Activated CD4-positive, alpha-beta T cell treated with anti-CD3 and anti-CD28 coated beads, Interleukin-2, amount 10 ng/mL, durations not matched to agents 7 days and 5 days (primary cell): ENCODE measurements at regions not wholly inside any gene's neighbourhood (a gene's known extent, or its start where the extent isn't known, plus 50 kb on each side); places are given as distances from the start of the nearest gene placed in this dataset.

Source experiments
- CTCF ChIA-PET: fragments of 350-600 bp; sonication (Branson Sonifier 250); formaldehyde crosslinking; loops from one replicate; lab custom pipeline; 2021; ENCODE audit warnings: antibody characterized with exemption; lab: Charles Lee
- POLR2A ChIA-PET: fragments of 350-600 bp; sonication (Branson Sonifier 250); formaldehyde crosslinking; loops from one replicate; lab custom pipeline; 2021; ENCODE audit warnings: antibody characterized with exemption; lab: Charles Lee
- DNase-seq: peaks from one replicate; pipeline ENCODE4 v3.0.0-alpha.2; 2020
- H3K27ac Mint-ChIP-seq: one replicate; pipeline ENCODE4 v1.8.0; 2021; ENCODE audit warnings: mild to moderate bottlenecking, moderate library complexity, mixed read lengths
- H3K27me3 Mint-ChIP-seq: one replicate; pipeline ENCODE4 v1.8.0; 2021; ENCODE audit warnings: mixed read lengths
- H3K36me3 Mint-ChIP-seq: one replicate; pipeline ENCODE4 v1.8.0; 2021; ENCODE audit warnings: low read depth, mixed read lengths
- H3K4me1 Mint-ChIP-seq: one replicate; pipeline ENCODE4 v1.8.0; 2021; ENCODE audit warnings: mixed read lengths
- H3K4me3 Mint-ChIP-seq: one replicate; pipeline ENCODE4 v1.8.0; 2021; ENCODE audit warnings: mild to moderate bottlenecking, moderate library complexity, mixed read lengths
- H3K9me3 Mint-ChIP-seq: one replicate; pipeline ENCODE4 v1.8.0; 2021; ENCODE audit warnings: mixed read lengths

- DNase-seq, result no peak
- Mint-ChIP-seq H3K36me3 (peaks cover 2% of the 10 kb centered on the region), H3K27ac (peak overlapping the region; percentile 61), H3K27me3 (peaks cover 4% of the 10 kb centered on the region), H3K4me3 (no peak overlapping the region), H3K4me1 (peaks cover 64% of the 10 kb centered on the region), H3K9me3 (peaks cover 10% of the 10 kb centered on the region)
- ChIA-PET POLR2A (interaction anchor here (0.7 kb wide), 1 partner anchor 13 kb away, joined by 4 read pairs; no protein-coding TSS in a partner anchor), CTCF (interaction anchor here (0.8 to 17.9 kb wide), 11 partner anchors 7 to 1042 kb away, joined by 3 to 219 read pairs (median 3); no protein-coding TSS in a partner anchor)
These were observed 258.9 kb downstream of the UACA start for GRCh38 chr15:70504299-70504951.

GRCh38 chr15:70503798-70504298 is 259.5 kb downstream of the UACA start:
- Mint-ChIP-seq H3K27me3 (peaks cover 4% of the 10 kb centered on the region), H3K4me1 (peaks cover 58% of the 10 kb centered on the region), H3K9me3 (peaks cover 7% of the 10 kb centered on the region), H3K36me3 (no peaks in the 10 kb centered on the region), H3K4me3 (no peak overlapping the region), H3K27ac (peak overlapping the region; percentile 61)
- DNase-seq, result no peak
- ChIA-PET CTCF (interaction anchor here (1.1 to 17.9 kb wide), 9 partner anchors 9 to 1041 kb away, joined by 3 to 219 read pairs (median 3); no protein-coding TSS in a partner anchor), POLR2A (interaction anchor here (0.7 kb wide), 1 partner anchor 12 kb away, joined by 4 read pairs; no protein-coding TSS in a partner anchor)

GRCh38 chr15:70503073-70503745 is 260.1 kb downstream of the UACA start:
- peaks cover 53% of the 10 kb centered on the region for H3K4me1 Mint-ChIP-seq
- POLR2A ChIA-PET, result no interaction called here

GRCh38 chr15:70502529-70502928 is 260.8 kb downstream of the UACA start:
- Mint-ChIP-seq H3K27me3 (peaks cover 5% of the 10 kb centered on the region), H3K4me3 (no peak overlapping the region), H3K9me3 (peaks cover 4% of the 10 kb centered on the region), H3K4me1 (peaks cover 49% of the 10 kb centered on the region), H3K36me3 (no peaks in the 10 kb centered on the region), H3K27ac (no peak overlapping the region)
- CTCF ChIA-PET, result interaction anchor here (0.7 to 17.9 kb wide), 4 partner anchors 10 to 53 kb away, joined by 3 to 219 read pairs (median 4); no protein-coding TSS in a partner anchor
- POLR2A ChIA-PET, result no interaction called here
- DNase-seq, result no peak

More at GRCh38 chr15:70503073-70503745, 260.1 kb downstream of the UACA start:
- CTCF ChIA-PET, result interaction anchor here (0.7 to 17.9 kb wide), 6 partner anchors 9 to 1040 kb away, joined by 3 to 219 read pairs (median 4); no protein-coding TSS in a partner anchor
- no peak overlapping the region for H3K27ac Mint-ChIP-seq
- peaks cover 4% of the 10 kb centered on the region for H3K27me3 Mint-ChIP-seq
- H3K36me3 Mint-ChIP-seq, result no peaks in the 10 kb centered on the region
- DNase-seq, result no peak
- H3K9me3 Mint-ChIP-seq, result peaks cover 4% of the 10 kb centered on the region
- H3K4me3 Mint-ChIP-seq, result no peak overlapping the region

- Mint-ChIP-seq H3K27me3 (peaks cover 7% of the 10 kb centered on the region), H3K4me3 (no peak overlapping the region), H3K9me3 (peaks cover under 1% of the 10 kb centered on the region), H3K4me1 (peaks cover 53% of the 10 kb centered on the region), H3K36me3 (no peaks in the 10 kb centered on the region), H3K27ac (no peak overlapping the region)
- POLR2A ChIA-PET, result no interaction called here
- CTCF ChIA-PET, result interaction anchor here (17.9 kb wide), 1 partner anchor 16 kb away, joined by 219 read pairs; no protein-coding TSS in a partner anchor
- no peak for DNase-seq
These were observed 261.5 kb downstream of the UACA start for GRCh38 chr15:70501849-70502248.

- Mint-ChIP-seq H3K36me3 (no peaks in the 10 kb centered on the region), H3K4me1 (peaks cover 55% of the 10 kb centered on the region), H3K27me3 (peaks cover 12% of the 10 kb centered on the region), H3K27ac (no peak overlapping the region), H3K9me3 (no peaks in the 10 kb centered on the region), H3K4me3 (no peak overlapping the region)
- no peak for DNase-seq
- ChIA-PET POLR2A (no interaction called here), CTCF (interaction anchor here (17.9 kb wide), 1 partner anchor 15 kb away, joined by 219 read pairs; no protein-coding TSS in a partner anchor)
These were observed 262.1 kb downstream of the UACA start for GRCh38 chr15:70501121-70501727.

- POLR2A ChIA-PET, result no interaction called here
- no peak overlapping the region for H3K4me3 Mint-ChIP-seq
These were observed 263.6 kb downstream of the UACA start for GRCh38 chr15:70499791-70500190.

GRCh38 chr15:70498096-70498626 is 265.2 kb downstream of the UACA start:
- POLR2A ChIA-PET, result no interaction called here
- DNase-seq, result no peak
- Mint-ChIP-seq H3K27ac (no peak overlapping the region), H3K4me3 (no peak overlapping the region), H3K4me1 (peaks cover 58% of the 10 kb centered on the region), H3K27me3 (peaks cover 34% of the 10 kb centered on the region), H3K36me3 (peaks cover 4% of the 10 kb centered on the region), H3K9me3 (no peaks in the 10 kb centered on the region)
- CTCF ChIA-PET, result interaction anchor here (1.1 to 17.9 kb wide), 3 partner anchors 8 to 38 kb away, joined by 3 to 219 read pairs (median 14); no protein-coding TSS in a partner anchor

More at GRCh38 chr15:70499791-70500190, 263.6 kb downstream of the UACA start:
- CTCF ChIA-PET, result interaction anchor here (1.7 to 17.9 kb wide), 3 partner anchors 10 to 14 kb away, joined by 5 to 219 read pairs (median 7); no protein-coding TSS in a partner anchor
- Mint-ChIP-seq H3K9me3 (no peaks in the 10 kb centered on the region), H3K27me3 (peaks cover 22% of the 10 kb centered on the region), H3K36me3 (no peaks in the 10 kb centered on the region), H3K27ac (no peak overlapping the region), H3K4me1 (peaks cover 58% of the 10 kb centered on the region)
- DNase-seq, result no peak

GRCh38 chr15:70497661-70498060 is 265.7 kb downstream of the UACA start:
- no peak for DNase-seq
- H3K4me1 Mint-ChIP-seq, result peaks cover 58% of the 10 kb centered on the region
- H3K27me3 Mint-ChIP-seq, result peaks cover 35% of the 10 kb centered on the region
- no peak overlapping the region for H3K4me3 Mint-ChIP-seq
- ChIA-PET CTCF (interaction anchor here (3.4 to 17.9 kb wide), 2 partner anchors 8 to 12 kb away, joined by 14 to 219 read pairs; no protein-coding TSS in a partner anchor), POLR2A (interaction anchor here (0.6 kb wide), 1 partner anchor 1938 kb away, joined by 3 read pairs; no protein-coding TSS in a partner anchor)
- no peaks in the 10 kb centered on the region for H3K9me3 Mint-ChIP-seq
- H3K36me3 Mint-ChIP-seq, result peaks cover 5% of the 10 kb centered on the region
- no peak overlapping the region for H3K27ac Mint-ChIP-seq

GRCh38 chr15:70495991-70496599 is 267.3 kb downstream of the UACA start:
- H3K4me3 Mint-ChIP-seq, result no peak overlapping the region
- H3K9me3 Mint-ChIP-seq, result no peaks in the 10 kb centered on the region
- H3K4me1 Mint-ChIP-seq, result peaks cover 64% of the 10 kb centered on the region
- POLR2A ChIA-PET, result no interaction called here
- CTCF ChIA-PET, result interaction anchor here (0.6 to 17.9 kb wide), 7 partner anchors 10 to 1064 kb away, joined by 3 to 219 read pairs (median 5); no protein-coding TSS in a partner anchor
- peaks cover 33% of the 10 kb centered on the region for H3K27me3 Mint-ChIP-seq
- no peak overlapping the region for H3K27ac Mint-ChIP-seq
- H3K36me3 Mint-ChIP-seq, result peaks cover 5% of the 10 kb centered on the region
- DNase-seq, result no peak

- peaks cover 72% of the 10 kb centered on the region for H3K4me1 Mint-ChIP-seq
- H3K9me3 Mint-ChIP-seq, result no peaks in the 10 kb centered on the region
- no peak overlapping the region for H3K4me3 Mint-ChIP-seq
- peaks cover 38% of the 10 kb centered on the region for H3K27me3 Mint-ChIP-seq
- POLR2A ChIA-PET, result no interaction called here
- peak overlapping the region; percentile 6 for H3K27ac Mint-ChIP-seq
- H3K36me3 Mint-ChIP-seq, result peaks cover 5% of the 10 kb centered on the region
- no peak for DNase-seq
- CTCF ChIA-PET, result interaction anchor here (1.2 to 17.9 kb wide), 4 partner anchors 9 to 39 kb away, joined by 5 to 219 read pairs (median 6); no protein-coding TSS in a partner anchor
These were observed 268.3 kb downstream of the UACA start for GRCh38 chr15:70494852-70495571.
